Daoy (cell line): ENCODE measurements at regions not wholly inside any gene's neighbourhood (a gene's known extent, or its start where the extent isn't known, plus 50 kb on each side); places are given as distances from the start of the nearest gene placed in this dataset.
A peak's percentile ranks its signal among the peaks of the same experiment; 100 is the strongest.

ENCODE experiments used
- DNase-seq: peaks from one replicate; pipeline ENCODE4 v3.0.0-alpha.2; 2015; ENCODE audit warnings: low read depth

DNA sequence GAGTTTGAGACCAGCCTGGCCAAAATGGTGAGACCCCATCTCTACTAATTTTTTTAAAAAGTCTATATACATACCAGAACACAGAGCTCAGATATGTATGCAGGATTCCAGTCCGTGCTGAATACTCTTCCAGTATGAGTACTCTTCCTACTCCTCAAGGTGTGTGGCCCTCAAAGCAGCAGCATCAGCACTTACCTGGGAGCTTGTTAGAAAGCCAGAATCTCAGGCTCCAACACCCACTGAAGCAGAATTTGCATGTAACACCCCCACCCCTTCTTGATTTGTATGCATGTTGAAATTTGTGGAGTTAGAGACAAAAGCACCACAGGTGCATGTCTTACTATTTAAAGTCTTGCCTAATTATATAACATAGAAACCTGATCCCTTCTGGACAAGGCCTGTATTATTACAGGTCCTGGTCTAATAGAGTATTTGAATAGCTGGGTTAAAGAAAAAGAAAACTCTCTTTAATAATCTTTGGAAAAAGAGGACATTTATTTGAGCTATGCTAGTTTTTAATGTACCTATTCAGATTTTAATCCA is 50.3 kb upstream of the NFE2L2 start:
- DNase-seq: no peak

DNA sequence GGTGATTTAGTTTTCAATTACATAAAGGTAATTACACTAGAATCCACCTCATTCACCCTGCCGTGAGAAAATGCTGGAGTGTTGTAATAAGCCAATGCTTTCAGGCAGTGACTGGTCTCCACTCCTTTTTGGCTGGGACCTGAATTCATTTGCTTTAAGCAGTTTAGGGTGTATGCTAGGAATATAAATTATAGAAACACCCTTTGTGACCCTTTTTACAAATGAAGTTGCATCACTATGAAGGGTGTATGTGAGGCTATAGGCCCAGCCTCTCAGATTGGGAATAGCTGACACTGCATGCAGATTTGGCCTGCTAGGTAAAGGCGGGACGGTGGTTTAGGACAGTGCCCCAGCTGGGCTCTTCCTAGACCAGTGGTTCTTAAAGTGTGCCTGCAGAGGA is 50.8 kb upstream of the NFE2L2 start:
- DNase-seq: no peak

DNA sequence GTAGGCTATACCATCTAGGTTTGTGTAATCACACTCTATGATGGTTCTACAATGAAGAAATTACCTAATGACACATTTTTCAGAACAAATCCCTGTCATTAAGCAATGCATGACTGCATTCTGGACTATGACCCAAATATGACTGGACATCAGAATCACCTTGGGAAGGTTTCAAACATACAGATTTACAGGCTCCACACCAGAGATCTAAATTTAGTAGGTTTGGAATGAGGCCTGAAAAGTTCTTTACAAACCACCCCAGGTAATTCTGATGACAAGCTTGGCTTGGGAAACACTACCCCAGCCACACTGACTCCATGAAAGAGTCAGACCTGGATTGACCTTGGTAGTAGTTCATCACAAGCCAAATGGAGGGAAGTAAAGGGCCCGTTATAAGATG is 52.2 kb upstream of the NFE2L2 start:
- DNase-seq: no peak

DNA sequence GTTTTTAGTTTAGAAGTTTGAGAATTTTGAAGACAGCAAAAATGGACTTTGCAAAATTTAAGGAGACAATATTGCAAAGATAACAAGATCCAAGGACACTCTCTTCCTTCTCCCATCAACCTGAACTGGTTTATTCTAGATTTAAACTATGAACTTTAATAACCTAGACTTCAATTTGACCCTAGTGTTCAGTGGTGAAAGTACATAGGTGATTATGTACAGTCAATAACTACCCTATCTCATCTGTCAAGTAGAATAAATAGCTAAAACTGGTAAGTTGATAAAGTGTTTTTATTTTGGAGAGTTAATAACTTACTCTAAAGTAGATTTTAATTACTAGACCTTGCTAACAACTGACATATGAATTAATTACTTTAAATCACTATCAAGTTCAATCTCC is 52.9 kb upstream of the NFE2L2 start:
- DNase-seq: no peak

DNA sequence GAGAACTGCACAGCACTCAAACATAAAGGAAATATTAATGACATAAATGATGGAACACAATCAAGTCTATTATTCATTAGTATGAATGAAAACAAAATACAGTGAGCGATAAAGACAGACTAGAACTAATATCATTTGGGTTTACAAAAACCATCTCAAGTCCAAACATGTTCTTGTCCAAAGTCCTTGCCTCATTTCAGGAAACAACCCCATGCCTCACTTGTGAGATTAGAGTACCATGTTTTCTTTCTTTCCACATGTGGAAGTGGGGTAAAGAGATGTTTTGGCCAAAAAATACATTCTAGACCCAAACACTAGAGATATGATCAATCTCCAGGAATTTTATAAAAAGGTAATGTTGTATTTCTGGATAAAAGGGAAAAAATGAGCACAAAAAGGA is 53.3 kb upstream of the NFE2L2 start:
- no peak for DNase-seq

DNA sequence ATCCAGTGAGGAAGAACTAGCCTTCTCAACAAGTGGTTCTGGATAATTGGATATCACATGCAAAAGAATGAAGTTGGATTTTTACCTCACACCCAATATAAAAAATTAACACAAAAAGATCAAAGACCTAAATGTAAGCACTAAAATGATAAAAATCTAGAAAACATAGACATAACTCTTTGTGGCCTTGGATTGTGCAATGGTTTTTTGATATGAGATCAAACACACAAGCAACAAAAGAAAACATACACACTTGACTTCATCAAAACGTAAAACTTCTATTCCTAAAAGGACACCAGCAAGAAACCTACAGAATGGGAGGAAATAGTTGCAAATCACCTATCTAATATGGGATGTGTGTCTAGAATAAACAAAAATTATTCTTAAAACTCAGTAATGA is 54.1 kb upstream of the NFE2L2 start:
- no peak for DNase-seq

DNA sequence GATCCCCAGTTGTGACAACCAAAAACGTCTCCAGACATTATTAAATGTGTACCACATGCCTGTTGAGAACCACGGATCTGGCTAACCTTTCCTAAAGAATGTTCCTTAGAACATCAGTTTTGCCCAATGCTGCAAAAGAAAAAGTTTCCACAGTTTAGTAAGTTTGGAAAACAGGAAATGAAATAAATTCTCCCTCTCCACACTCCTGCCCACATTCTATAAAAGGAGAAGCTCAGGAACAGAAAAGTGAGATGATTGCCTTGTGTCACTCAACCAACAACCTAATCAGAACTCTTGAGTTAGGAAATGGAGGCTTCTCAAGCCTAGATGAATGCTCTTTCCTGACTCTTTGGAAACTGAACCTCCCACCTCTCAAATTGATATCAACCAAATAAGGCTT is 56.1 kb upstream of the NFE2L2 start:
- no peak for DNase-seq

DNA sequence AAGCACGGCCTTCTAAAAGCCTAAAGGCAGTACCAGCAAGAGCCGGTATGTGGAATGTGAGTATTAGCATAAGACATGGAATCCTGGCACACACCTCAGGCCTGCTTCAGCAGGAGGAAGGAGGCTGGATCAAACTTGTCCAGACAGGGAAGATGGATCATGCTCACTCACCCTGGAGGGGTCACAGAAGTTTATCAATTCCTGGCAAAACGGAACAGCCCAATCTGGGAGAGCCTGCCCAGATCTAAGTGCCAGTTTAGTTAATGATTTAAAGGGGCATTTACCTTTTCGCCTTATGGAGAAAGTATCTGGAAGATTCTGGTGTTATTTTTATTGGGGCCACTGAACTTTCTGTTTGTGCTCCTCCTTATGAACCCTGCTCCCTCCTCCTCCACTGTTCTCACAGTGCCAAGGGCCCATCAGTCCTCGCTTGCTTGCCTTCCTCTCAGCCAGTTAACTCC is 58.3 kb upstream of the NFE2L2 start:
- DNase-seq: no peak

DNA sequence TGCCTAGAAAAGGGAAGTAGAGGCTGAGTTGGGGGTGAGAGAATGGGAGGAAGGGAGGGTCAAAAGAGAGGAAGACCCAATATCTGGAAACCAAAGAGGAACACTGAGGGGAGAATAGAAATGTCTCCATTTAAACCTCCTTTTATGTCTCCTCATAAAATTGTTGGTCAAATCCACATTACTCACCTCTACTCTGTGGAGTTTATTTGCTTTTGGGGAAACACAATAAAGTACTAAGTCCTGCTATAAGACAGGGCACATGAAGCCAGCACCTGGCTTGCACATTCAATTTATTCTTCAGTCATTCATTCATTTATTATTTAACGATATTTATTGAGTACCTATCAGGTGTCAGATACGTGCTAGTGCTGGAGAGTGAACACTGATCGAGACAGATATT is 60.3 kb upstream of the NFE2L2 start:
- DNase-seq: no peak

DNA sequence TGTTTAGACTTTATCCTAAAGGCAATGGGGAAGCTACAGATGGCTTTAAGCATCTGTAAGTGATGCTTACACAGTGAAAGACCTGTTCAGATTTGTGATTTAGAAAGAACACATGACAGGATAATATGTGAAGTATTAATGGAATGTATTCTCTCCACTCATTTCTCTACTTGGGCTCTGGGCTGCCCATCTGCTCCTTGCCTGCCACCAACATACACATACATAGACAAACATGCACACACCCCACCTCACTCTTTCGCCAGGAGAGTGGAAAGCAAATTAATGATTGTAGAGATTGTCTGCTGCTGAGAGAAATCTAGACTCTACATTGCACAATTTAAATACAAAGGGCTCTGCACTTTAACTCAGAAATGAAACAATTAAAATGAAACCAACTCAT is 61.0 kb upstream of the NFE2L2 start:
- no peak for DNase-seq

DNA sequence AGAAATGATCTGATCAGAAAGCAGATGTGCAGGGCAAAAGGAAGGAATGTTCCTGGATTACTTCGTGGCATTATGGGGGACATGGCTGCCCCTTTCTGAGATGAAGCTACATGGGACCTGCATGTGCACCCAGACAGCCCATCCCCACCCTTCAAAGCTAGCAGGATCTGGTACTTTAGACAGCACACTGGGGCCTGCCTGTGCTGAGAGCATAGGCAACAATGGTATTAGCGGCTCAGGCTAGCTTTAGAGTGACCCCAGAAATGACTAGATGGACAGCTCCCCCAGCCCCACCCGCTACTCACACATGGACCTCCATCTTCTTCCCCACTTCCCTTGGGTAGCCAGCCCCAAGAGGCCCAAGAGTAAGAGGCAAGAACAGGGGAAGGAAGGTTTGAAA is 61.5 kb upstream of the NFE2L2 start:
- DNase-seq: no peak

DNA sequence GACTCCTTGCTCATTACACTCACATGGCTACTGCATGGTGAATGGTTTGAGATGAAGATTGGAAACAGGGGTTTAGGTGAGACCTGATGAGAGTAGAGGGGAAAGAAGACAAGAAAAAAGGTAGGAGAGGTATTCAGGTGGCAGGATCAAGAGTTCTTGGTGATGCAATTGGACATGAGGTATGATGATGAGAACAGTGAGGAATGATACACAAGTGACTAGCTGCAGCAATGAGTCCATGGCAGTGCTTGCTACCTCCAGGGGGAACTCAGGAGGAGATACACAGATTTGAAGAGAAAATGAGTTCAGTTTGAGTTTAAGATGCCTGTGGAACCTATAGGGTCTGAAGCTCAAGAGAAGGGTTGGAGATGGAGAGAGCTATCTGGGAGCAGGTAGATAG is 62.1 kb upstream of the NFE2L2 start:
- no peak for DNase-seq

DNA sequence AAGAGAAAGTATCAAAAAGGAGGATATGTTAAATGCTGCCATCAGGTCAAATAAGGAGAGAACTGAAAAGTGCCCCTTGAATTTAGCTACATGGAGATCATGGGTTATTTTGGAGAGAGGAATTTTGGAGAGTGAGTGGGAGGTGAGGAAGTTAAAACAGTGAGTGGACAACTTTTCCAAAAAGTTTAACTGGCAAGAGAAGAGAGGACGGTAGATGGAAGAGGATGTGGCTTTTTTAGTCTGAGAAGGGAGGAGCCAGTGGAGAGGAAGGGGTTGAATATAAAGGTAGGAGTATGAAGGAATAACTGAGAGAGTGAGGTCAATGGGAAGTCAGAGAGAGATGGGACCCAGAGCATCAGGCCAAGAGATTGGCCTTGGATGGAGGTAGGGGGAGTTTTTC is 62.5 kb upstream of the NFE2L2 start:
- no peak for DNase-seq

DNA sequence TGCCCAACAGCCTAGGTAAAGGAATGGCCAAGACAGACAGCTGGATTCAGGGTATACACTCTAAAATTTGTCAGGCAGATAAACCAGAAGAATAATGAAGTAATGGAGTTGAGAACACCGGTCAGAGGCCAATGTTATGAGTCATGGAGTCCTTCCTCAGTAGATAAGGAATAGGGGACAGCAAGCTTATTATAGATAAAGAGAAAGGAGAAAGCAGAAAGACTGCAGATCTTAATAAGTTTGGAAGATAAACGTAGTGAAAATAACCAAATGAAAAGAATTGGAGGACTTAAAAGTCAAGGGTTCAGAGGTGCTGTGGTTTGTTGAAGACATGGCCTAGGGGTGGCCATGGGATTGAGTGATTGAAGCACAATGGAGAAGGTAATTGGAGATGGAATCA is 63.5 kb upstream of the NFE2L2 start:
- DNase-seq: peak; percentile 20

DNA sequence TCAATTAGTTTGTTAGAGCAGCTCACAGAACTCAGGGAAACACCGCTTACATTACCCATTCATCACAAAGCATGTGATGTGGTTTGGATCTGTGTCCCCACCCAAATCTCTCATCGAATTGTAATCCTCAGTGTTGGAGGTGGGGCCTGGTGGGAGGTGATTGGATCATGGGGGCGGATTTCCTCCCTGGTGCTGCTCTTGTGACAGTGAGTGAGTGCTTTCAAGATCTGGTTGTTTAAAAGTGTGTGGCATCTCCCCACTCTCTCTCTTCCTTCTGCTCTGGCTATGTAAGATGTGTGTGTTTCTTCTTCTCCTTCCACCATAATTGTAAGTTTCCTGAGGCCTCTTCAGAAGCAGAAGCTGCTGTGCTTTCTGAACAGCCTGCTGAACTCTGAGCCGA is 63.5 kb upstream of the AGPS start:
- DNase-seq: no peak

DNA sequence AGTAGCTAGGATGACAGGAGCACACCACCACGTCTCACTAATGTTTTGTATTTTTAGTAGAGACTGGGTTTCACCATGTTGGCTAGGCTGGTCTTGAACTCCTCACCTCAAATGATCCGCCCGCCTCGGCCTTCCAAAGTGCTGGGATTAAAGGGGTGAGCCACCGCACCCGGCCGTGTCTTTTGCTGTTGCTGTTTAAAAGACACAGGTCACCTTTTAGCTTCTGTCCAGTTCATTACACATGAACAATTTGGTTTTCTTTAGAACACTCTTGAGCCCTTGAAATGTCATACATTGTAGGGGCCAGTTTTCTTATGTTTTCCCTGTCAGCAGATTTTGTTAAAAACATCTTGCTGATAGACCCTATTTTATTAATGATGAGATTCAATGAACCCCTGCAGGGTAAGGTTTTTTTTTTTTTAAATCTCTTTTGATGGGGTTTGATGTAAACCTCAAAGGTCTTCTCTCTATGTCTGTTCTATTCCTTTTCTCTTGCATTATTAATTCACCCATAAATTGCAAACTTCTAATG is 61.0 kb upstream of the AGPS start:
- no peak for DNase-seq

DNA sequence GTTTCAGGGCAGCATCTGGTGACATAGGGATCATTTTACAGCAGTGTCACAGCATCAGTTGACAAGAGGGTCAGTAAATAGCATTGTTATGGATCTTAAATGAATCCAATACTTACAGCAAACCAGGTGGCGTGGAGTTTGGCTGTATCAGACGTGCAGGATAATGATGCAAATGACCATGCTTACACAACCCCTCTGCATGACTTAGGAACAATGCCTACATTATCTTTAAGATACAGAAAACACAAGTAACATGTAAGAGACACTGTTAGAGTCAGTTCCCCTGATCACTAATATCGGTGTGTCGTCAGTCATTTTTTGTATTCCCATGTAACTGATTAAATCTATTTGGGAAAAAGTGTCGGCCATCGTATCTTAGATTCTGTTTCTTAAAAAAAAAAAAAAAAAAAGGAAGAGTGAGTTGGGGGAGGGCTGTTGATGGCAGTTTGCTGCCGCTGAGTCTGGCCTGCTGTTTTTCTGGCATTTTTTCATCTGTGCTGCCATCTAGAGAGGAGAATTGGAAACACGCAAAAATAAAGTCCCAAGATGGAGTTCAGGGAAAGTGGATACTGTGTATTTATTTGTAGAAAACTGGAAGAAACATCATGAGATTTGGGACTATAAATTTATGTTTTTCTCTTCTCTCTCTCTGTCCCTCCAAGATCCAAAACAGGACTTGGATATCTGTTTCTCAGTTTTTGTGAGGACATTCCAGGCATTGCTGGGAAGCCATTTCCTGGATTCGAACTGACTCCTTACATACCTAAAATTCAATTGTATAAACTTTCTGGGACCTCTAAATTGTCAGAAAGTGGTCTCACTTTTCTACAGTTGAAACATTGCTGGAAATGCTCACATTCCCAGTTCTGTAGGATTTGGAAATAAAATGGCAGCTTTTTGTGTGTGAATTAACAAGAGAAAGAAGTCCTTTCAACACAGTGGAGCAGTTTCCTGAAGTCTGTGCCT is 60.3 kb upstream of the AGPS start:
- DNase-seq: peak; percentile 46

DNA sequence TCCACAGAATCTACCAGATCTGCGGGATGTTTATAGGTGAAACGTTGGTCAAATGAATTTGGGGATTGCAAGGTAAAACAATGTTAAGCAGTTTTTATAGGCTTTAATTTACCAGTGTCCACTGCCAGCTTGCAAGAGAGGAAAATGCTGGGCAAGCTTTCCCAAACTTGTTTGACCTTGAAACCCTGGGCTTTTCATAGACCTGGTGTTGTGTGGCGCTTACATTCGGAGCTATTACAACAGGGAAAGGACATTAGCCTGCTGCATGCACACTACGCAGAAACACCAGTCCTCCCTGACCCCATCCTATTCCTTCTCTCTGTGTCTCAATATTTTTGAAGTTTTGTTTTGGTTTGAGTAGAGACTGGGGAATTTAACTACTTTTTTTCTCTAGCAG is 59.6 kb upstream of the AGPS start:
- no peak for DNase-seq

DNA sequence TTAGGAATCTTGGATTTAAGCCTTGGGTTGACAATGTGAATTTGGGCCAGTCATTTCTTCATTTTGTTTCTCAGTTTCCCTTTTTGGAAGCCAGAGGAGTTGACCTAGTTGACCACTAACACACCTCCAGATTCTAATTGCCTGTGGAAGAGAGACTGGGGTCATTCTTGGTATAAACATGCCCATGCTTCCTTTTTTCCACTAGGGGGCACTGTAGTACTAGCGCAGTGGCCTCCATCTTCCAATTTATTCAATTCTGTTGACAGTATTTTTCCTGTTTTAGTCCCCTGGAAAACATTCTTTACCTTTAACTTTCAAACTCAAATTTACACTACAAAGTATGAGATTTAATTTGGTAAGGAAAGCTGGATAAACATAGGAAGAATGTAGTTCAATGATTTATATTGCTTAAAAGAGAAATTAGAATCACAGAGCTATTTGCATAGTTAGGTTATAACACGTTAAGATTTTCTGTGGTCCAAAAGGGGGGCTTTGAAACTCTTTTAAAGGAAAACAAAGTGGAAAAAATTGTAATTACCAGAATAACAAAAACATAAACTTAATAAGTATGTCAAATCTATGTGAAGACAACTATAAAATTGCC is 57.5 kb upstream of the AGPS start:
- peak; percentile 21 for DNase-seq

DNA sequence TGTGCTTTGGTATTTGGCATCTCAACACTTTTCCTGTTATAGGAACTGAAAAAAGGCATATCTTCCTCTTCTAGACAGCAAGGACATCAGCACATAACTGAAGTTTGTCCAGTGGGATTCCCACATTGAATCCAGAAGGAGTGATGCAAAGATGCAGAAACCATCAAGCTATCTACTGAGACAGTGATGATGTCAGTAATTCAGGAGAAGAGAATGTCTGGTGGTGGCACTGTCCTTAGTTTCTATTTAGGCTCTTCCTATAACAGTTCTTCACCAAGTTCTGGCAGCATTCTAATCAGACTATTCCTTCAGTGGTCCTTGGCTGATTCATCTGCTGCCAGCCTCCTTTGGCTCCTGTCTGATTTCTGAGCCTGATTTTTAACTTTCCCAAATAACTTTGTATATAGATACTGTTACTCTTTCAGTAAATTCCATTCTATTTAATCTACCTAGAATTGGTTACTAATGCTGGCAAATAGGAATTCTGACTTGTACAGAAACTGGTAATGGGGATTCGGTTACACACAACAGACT is 56.6 kb upstream of the AGPS start:
- no peak for DNase-seq

DNA sequence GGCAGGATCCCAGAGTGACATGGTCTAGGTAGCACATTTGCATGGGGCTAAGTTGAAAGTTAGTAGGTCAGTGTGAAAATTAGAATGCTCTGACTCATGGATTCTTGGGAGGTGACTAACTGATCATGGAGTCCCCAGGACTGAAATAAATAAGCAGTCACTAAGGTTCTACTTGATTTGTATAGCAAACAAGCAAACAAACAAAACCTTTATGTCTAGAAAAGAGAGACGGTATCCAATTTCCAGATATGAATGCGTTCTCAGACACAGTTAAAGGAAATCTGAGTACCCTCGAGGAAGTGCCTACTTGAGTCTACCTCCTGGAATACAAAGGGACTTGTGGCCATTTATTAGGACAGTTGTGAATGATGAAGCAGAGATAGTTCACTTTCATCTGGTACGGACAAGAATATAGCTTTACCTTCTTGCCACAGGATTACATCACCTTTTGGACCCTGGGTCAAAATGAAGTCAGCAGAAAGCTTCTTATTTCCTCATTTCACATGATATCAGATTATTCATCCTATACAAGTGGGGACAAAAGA is 54.3 kb upstream of the AGPS start:
- DNase-seq: peak; percentile 68

DNA sequence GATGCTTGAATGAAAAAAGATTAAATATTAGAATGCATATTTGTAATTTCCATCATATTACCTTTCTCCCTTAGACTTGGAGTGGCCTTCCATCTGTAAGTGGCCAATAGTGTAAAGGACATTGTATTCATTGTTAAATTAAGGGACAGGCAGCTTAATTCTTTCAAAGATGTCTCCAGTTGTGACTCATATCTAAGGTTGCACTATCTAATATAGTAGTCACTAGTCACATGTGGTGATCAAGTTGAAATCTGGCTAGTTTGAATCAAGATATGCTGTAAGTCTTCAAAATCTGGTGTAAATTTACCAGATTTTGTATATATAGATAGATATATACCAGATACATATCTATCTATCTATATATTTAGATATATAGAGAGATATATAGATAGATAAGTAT is 52.4 kb upstream of the AGPS start:
- DNase-seq: no peak
